ENCODE measurements at regions not wholly inside any gene's neighbourhood (a gene's known extent, or its start where the extent isn't known, plus 50 kb on each side); places are given as distances from the start of the nearest gene placed in this dataset.

DNA sequence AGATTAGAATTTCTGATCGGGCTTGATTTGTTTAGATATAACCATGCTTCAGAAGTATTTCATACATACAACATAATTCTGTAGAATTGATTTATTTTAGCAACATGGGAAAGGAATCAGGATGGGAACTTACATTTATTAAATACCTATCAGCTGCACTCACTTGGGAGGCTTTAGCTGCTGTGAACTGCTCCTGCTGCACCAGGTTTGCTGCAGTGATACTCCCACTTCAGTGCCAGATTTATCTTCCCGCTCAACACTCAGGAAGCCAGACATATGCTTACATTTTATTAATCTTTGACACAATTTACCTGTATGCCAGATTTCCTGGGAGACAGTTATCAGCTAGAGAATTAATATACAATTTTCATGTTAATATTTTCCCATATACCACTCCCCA is 64.0 kb upstream of the PLCXD3 start:
- no peak overlapping the region for H3K9ac ChIP-seq (ENCODE audit: low read depth in 1 of 2, low read length in 2 of 2)
- no peak overlapping the region for H3K27ac ChIP-seq (ENCODE audit: low read depth in 1 of 2, low read length in 2 of 2)
- WGBS: 62% methylated on average over 2 of the region's 2 CpGs
- no peak for DNase-seq (ENCODE audit: low spot score)
- TF ChIP-seq ATF3 (IDR thresholded peaks at IDR 0.05): no peak
- TF ChIP-seq GABPA (IDR thresholded peaks at IDR 0.05 in 1 of 2, conservative IDR thresholded peaks at IDR 0.05 in 1 of 2): no peak
- no peak for TF ChIP-seq HNF4A (conservative IDR thresholded peaks at IDR 0.05)
- TF ChIP-seq FOXA2 (IDR thresholded peaks at IDR 0.05): no peak
- TF ChIP-seq, protein P1, sequence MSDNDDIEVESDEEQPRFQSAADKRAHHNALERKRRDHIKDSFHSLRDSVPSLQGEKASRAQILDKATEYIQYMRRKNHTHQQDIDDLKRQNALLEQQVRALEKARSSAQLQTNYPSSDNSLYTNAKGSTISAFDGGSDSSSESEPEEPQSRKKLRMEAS (IDR thresholded peaks at IDR 0.05): no peak
- no peak for TF ChIP-seq HNF4G (IDR thresholded peaks at IDR 0.05)
- TF ChIP-seq JUND (IDR thresholded peaks at IDR 0.05): no peak
- TF ChIP-seq NR2F2 (IDR thresholded peaks at IDR 0.05): no peak
- no peak for TF ChIP-seq YY1 (IDR thresholded peaks at IDR 0.05)
- no peak for TF ChIP-seq EGR1 (IDR thresholded peaks at IDR 0.05; ENCODE audit: low read depth in 2 of 2)
- no peak for TF ChIP-seq CTCF (IDR thresholded peaks at IDR 0.05; ENCODE audit: low read depth, low read length, missing input control)
- no peak overlapping the region for H3K4me3 ChIP-seq (ENCODE audit: low read depth in 1 of 3, low read length in 3 of 3)
- H3K9me3 ChIP-seq (ENCODE audit: control insufficient read depth in 4 of 4, low read length in 3 of 4): no peaks in the 10 kb centered on the region
- H3K27me3 ChIP-seq (ENCODE audit: control insufficient read depth in 4 of 4, insufficient read depth in 4 of 4, low read length in 3 of 4): no peaks in the 10 kb centered on the region
- no peaks in the 10 kb centered on the region for H3K36me3 ChIP-seq (ENCODE audit: control insufficient read depth in 4 of 4, insufficient read depth in 3 of 4, low read depth in 1 of 4, low read length in 3 of 4)
- no peaks in the 10 kb centered on the region for H3K4me1 ChIP-seq (ENCODE audit: control insufficient read depth in 4 of 4, insufficient read depth in 4 of 4, low read length in 3 of 4)

Data from liver (tissue), 8 donors.